Activated CD4-positive, alpha-beta memory T cell treated with anti-CD3 and anti-CD28 coated beads, Interleukin-2, amount 10 ng/mL, durations not matched to agents 7 days and 5 days (primary cell): ENCODE measurements at regions not wholly inside any gene's neighbourhood (a gene's known extent, or its start where the extent isn't known, plus 50 kb on each side); places are given as distances from the start of the nearest gene placed in this dataset.
A peak's percentile ranks its signal among the peaks of the same experiment; 100 is the strongest.

Experiments
- CTCF ChIA-PET: fragments of 350-600 bp; sonication (Branson Sonifier 250); formaldehyde crosslinking; loops from one replicate; lab custom pipeline; 2021; ENCODE audit warnings: antibody characterized with exemption, inconsistent platforms; lab: Charles Lee
- POLR2A ChIA-PET: fragments of 350-600 bp; sonication (Branson Sonifier 250); formaldehyde crosslinking; loops from one replicate; lab custom pipeline; 2021; ENCODE audit warnings: antibody characterized with exemption; lab: Charles Lee
- DNase-seq: peaks from one replicate; pipeline ENCODE4 v3.0.0-alpha.2; 2020
- H3K27ac Mint-ChIP-seq: one replicate; pipeline ENCODE4 v1.8.0; 2021; ENCODE audit warnings: mild to moderate bottlenecking, mixed read lengths
- H3K27me3 Mint-ChIP-seq: one replicate; pipeline ENCODE4 v1.8.0; 2021; ENCODE audit warnings: mixed read lengths
- H3K36me3 Mint-ChIP-seq: one replicate; pipeline ENCODE4 v1.8.0; 2021; ENCODE audit warnings: low read depth, mixed read lengths
- H3K4me1 Mint-ChIP-seq: one replicate; pipeline ENCODE4 v1.8.0; 2021; ENCODE audit warnings: mixed read lengths
- H3K4me3 Mint-ChIP-seq: one replicate; pipeline ENCODE4 v1.8.0; 2021; ENCODE audit warnings: mild to moderate bottlenecking, mixed read lengths
- H3K9me3 Mint-ChIP-seq: one replicate; pipeline ENCODE4 v1.8.0; 2021; ENCODE audit warnings: mixed read lengths

DNA sequence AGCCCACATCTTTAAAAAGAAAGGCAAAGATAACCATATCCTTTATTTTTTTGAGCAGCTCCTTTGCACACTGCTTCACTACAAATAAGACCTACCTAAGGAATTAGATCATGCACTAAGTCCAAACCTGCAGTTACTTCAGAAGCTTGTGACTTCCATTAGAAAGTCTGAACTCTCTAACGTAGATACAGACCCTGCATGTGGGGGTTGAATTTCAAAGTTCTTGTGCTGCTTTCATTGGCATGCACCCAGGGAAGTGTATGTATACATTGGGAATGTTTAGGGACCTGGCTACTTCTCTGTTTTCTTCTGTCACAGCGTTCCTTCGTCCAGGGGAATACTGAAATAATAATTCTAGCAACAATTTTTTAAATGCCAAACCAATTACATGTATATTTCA is 185.2 kb upstream of the IL12A start:
- Mint-ChIP-seq H3K4me3 (no peak overlapping the region), H3K27ac (no peak overlapping the region), H3K36me3 (no peaks in the 10 kb centered on the region), H3K4me1 (no peaks in the 10 kb centered on the region), H3K27me3 (peaks cover 21% of the 10 kb centered on the region), H3K9me3 (no peaks in the 10 kb centered on the region)
- POLR2A ChIA-PET: no interaction called here
- CTCF ChIA-PET: interaction anchor here (3.3 kb wide), 1 partner anchor 538 kb away, joined by 18 read pairs; no protein-coding TSS in a partner anchor
- DNase-seq: no peak

DNA sequence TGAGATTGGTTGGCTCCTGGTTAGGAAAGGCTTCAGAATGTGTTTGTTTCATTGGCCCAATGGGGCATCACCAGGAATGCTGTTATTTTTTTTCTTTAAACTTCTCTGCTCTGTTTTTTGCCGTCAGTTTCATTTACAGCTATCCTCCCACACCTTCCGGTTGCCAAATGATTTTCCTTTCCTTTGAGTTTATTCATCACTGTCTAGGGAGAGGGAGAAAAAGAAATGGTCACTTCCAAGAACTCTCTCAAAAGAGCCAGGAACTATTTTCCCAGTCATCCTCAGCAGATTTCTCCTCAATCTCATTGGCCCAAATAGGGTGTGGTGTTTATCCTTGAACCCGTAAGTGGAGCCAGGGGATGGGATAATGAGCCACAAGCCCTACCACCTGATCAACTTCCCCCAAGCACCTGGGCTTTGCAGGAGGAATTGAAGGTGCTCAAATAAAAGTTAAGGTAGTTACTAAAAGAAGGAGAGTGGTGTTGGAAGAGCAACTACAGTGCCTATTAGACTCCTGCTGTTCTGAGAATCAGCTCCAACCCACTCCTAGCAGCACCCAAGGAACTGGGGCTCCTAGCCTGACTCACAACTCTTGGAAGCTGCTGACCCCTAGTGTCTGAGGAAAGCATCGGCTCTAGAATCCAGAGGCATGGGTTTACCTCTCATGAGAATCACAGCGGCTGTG is 183.8 kb upstream of the IL12A start:
- no peak overlapping the region for H3K4me3 Mint-ChIP-seq
- H3K27me3 Mint-ChIP-seq: peaks cover 19% of the 10 kb centered on the region
- ChIA-PET POLR2A (no interaction called here), CTCF (interaction anchor here (0.6 to 3.3 kb wide), 8 partner anchors 22 to 960 kb away, joined by 3 to 18 read pairs (median 3); no protein-coding TSS in a partner anchor)
- no peaks in the 10 kb centered on the region for H3K9me3 Mint-ChIP-seq
- H3K27ac Mint-ChIP-seq: no peak overlapping the region
- H3K4me1 Mint-ChIP-seq: no peaks in the 10 kb centered on the region
- no peaks in the 10 kb centered on the region for H3K36me3 Mint-ChIP-seq
- peak; percentile 34 for DNase-seq

GRCh38 chr3:159805411-159805772 is 183.2 kb upstream of the IL12A start:
- H3K36me3 Mint-ChIP-seq: no peaks in the 10 kb centered on the region
- ChIA-PET CTCF (interaction anchor here (0.6 to 3.3 kb wide), 8 partner anchors 8 to 960 kb away, joined by 3 to 18 read pairs (median 3); no protein-coding TSS in a partner anchor), POLR2A (no interaction called here)
- no peaks in the 10 kb centered on the region for H3K9me3 Mint-ChIP-seq
- no peak overlapping the region for H3K4me3 Mint-ChIP-seq
- no peak for DNase-seq
- peaks cover 19% of the 10 kb centered on the region for H3K27me3 Mint-ChIP-seq
- no peaks in the 10 kb centered on the region for H3K4me1 Mint-ChIP-seq
- H3K27ac Mint-ChIP-seq: no peak overlapping the region

- H3K9me3 Mint-ChIP-seq: no peaks in the 10 kb centered on the region
- CTCF ChIA-PET: interaction anchor here (0.6 to 3.3 kb wide), 5 partner anchors 23 to 547 kb away, joined by 3 to 18 read pairs (median 6); no protein-coding TSS in a partner anchor
- POLR2A ChIA-PET: no interaction called here
Measured at GRCh38 chr3:159806412-159806811, 182.2 kb upstream of the IL12A start.

GRCh38 chr3:159807137-159808040 is 181.2 kb upstream of the IL12A start:
- no peaks in the 10 kb centered on the region for H3K36me3 Mint-ChIP-seq
- ChIA-PET CTCF (interaction anchor here (0.6 to 1.5 kb wide), 5 partner anchors 11 to 226 kb away, joined by 3 to 5 read pairs (median 3); no protein-coding TSS in a partner anchor), POLR2A (no interaction called here)
- H3K27ac Mint-ChIP-seq: no peak overlapping the region
- H3K9me3 Mint-ChIP-seq: no peaks in the 10 kb centered on the region
- peaks cover 14% of the 10 kb centered on the region for H3K27me3 Mint-ChIP-seq
- DNase-seq: no peak
- no peak overlapping the region for H3K4me3 Mint-ChIP-seq
- no peaks in the 10 kb centered on the region for H3K4me1 Mint-ChIP-seq

More at GRCh38 chr3:159806412-159806811, 182.2 kb upstream of the IL12A start:
- Mint-ChIP-seq H3K27ac (no peak overlapping the region), H3K4me3 (no peak overlapping the region), H3K36me3 (no peaks in the 10 kb centered on the region), H3K27me3 (peaks cover 17% of the 10 kb centered on the region), H3K4me1 (no peaks in the 10 kb centered on the region)
- DNase-seq: no peak

DNA sequence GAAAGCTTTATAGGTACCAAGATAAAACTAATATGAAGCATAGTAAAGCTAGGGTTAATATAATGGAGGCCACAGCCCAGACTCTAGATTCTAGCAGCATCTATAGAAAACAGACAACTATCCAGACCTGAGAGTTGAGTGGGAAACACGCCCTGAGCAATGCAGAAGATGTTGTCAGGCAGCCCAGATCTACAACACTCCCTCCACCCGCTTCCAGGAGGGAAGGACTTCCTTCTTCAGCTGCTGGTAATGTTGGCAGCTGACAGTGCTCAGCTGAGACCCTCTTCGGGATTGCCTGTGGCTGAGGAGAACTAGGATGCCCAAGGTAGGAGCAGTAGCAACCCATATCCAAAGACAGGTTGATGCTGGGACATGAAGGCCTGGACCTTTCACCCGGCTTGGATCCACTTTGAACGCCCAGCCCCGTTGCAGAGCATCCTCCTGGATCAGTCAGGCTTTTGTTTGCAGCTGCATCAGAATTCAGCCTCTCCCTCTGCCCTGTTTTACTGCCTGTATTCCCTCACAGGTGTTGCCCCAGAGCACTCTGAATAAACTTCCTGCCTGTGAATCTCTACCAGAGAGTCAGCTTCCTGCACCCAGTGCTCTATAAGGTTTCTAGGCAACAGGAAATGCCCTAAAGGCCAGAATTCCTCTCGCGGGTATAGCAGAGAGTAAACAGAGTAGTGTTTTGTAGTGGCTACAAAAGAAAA is 174.7 kb upstream of the IL12A start:
- POLR2A ChIA-PET: no interaction called here
- CTCF ChIA-PET: interaction anchor here (0.8 kb wide), 1 partner anchor 8 kb away, joined by 3 read pairs; no protein-coding TSS in a partner anchor
- no peak for DNase-seq
- Mint-ChIP-seq H3K9me3 (no peaks in the 10 kb centered on the region), H3K4me1 (no peaks in the 10 kb centered on the region), H3K4me3 (no peak overlapping the region), H3K36me3 (no peaks in the 10 kb centered on the region), H3K27me3 (peaks cover 2% of the 10 kb centered on the region), H3K27ac (no peak overlapping the region)

DNA sequence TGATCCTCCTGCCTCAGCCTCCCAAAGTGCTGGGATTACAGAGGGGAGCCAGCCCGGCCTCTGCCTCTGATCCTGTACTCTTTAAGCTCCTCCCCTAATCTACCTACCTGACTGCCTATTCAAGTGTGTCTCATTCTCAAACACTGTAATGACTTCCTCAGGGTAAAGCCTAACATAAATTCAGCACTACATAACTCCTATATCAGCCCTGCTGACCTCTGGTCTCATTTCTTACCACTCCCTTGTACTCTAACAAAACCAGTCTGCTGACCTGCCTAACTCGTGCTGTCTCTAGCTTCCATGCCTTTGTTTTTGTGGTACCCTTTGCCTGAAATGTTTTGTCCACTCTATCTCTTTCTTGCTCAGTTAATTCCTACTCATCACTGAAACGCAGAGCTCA is 172.1 kb upstream of the IL12A start:
- H3K9me3 Mint-ChIP-seq: no peaks in the 10 kb centered on the region
- no peak overlapping the region for H3K4me3 Mint-ChIP-seq
- peaks cover 2% of the 10 kb centered on the region for H3K27me3 Mint-ChIP-seq
- no peak overlapping the region for H3K27ac Mint-ChIP-seq
- H3K36me3 Mint-ChIP-seq: no peaks in the 10 kb centered on the region
- DNase-seq: no peak
- no peaks in the 10 kb centered on the region for H3K4me1 Mint-ChIP-seq
- POLR2A ChIA-PET: no interaction called here
- CTCF ChIA-PET: no interaction called here

- H3K36me3 Mint-ChIP-seq: no peaks in the 10 kb centered on the region
- ChIA-PET CTCF (no interaction called here), POLR2A (no interaction called here)
- H3K4me3 Mint-ChIP-seq: no peak overlapping the region
- no peak overlapping the region for H3K27ac Mint-ChIP-seq
- no peak for DNase-seq
- peaks cover 3% of the 10 kb centered on the region for H3K27me3 Mint-ChIP-seq
- H3K9me3 Mint-ChIP-seq: no peaks in the 10 kb centered on the region
- H3K4me1 Mint-ChIP-seq: no peaks in the 10 kb centered on the region
Measured at GRCh38 chr3:159817126-159817525, 171.5 kb upstream of the IL12A start.

DNA sequence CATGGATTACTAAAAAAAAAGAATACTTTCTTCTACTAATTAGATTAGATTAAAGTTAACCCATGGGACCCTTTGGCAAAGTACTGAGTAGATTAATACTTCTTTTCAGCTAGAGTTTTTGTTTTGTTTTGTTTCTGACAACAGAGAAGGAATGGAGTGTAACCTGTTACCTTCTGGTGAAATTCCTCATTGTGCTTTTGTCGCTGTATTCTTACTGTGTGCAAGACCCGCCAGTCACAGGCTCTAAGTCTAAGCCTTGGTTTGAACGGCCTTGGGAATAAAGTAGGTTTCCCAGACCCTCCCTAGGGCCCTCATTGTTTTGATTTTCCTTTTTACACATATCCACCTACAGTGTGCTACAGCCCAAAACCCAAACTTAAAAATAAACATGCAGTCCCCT is 171.1 kb upstream of the IL12A start:
- H3K27me3 Mint-ChIP-seq: peaks cover 5% of the 10 kb centered on the region
- no peak for DNase-seq
- no peaks in the 10 kb centered on the region for H3K36me3 Mint-ChIP-seq
- H3K4me1 Mint-ChIP-seq: no peaks in the 10 kb centered on the region
- no peak overlapping the region for H3K4me3 Mint-ChIP-seq
- H3K27ac Mint-ChIP-seq: no peak overlapping the region
- ChIA-PET POLR2A (no interaction called here), CTCF (interaction anchor here (0.8 kb wide), 1 partner anchor 11 kb away, joined by 3 read pairs; no protein-coding TSS in a partner anchor)
- no peaks in the 10 kb centered on the region for H3K9me3 Mint-ChIP-seq

DNA sequence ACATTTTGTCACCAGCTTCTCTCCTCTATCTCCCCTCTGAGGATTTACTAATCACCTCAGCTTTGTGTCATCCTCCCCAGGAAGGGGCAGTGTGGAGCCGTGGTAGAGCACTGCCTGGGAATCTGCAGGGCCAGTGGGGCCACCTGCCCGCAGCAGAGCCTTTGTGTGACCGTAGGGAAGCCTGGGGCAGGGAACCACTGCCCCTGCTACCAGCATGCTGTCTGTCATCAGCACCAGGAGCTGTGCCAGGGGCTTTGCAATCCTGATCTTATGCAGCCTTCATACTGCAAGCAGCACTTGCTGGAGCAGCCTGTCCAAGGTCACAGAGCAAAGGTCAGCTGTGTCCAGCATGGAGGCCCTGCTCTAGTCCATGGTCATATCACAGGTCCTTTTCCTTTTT is 170.2 kb upstream of the IL12A start:
- Mint-ChIP-seq H3K27ac (no peak overlapping the region), H3K4me3 (no peak overlapping the region), H3K9me3 (no peaks in the 10 kb centered on the region), H3K4me1 (no peaks in the 10 kb centered on the region), H3K27me3 (peaks cover 8% of the 10 kb centered on the region), H3K36me3 (no peaks in the 10 kb centered on the region)
- CTCF ChIA-PET: interaction anchor here (0.8 kb wide), 2 partner anchors 10 to 11 kb away, joined by 3 read pairs; no protein-coding TSS in a partner anchor
- no peak for DNase-seq
- POLR2A ChIA-PET: no interaction called here

DNA sequence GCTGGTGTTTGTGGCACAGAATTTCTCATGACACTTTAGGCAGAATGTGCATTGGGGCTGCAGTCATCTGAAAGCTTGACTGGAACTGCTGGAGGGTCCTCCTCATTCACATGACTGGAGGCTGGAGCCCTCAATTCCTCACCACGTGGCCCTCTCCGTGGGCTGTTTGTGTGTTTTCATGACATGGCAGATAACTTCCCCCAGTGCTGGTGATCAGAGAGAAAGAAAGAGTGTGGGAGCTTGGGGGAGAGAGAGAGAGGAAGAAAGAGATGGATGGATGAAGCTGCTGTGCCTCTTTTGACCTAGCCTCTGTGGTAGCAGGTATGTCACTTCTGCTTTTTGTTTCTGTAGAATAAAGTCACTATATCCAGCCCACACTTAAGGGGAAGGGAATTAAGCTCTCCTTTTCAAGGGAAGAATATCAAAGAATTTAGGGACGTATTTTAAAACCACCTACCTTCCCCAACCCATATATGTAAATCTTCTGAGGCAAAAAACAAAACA is 169.6 kb upstream of the IL12A start:
- CTCF ChIA-PET: interaction anchor here (0.8 kb wide), 1 partner anchor 12 kb away, joined by 3 read pairs; no protein-coding TSS in a partner anchor
- H3K4me3 Mint-ChIP-seq: no peak overlapping the region
- no peak for DNase-seq

GRCh38 chr3:159819676-159820075 is 169.0 kb upstream of the IL12A start:
- Mint-ChIP-seq H3K27me3 (peaks cover 8% of the 10 kb centered on the region), H3K36me3 (no peaks in the 10 kb centered on the region), H3K4me1 (no peaks in the 10 kb centered on the region), H3K9me3 (no peaks in the 10 kb centered on the region), H3K27ac (no peak overlapping the region), H3K4me3 (no peak overlapping the region)
- DNase-seq: no peak
- CTCF ChIA-PET: no interaction called here
- POLR2A ChIA-PET: no interaction called here

More for the DNA sequence above, 169.6 kb upstream of the IL12A start:
- Mint-ChIP-seq H3K9me3 (no peaks in the 10 kb centered on the region), H3K4me1 (no peaks in the 10 kb centered on the region), H3K36me3 (no peaks in the 10 kb centered on the region), H3K27me3 (peaks cover 8% of the 10 kb centered on the region), H3K27ac (no peak overlapping the region)
- POLR2A ChIA-PET: no interaction called here
